OCI-LY3 (cell line): ENCODE measurements at regions not wholly inside any gene's neighbourhood (a gene's known extent, or its start where the extent isn't known, plus 50 kb on each side); places are given as distances from the start of the nearest gene placed in this dataset.

Experiments
- H2AFZ ChIP-seq: fragments of 200-600, 300-600 bp; shearing (Covaris generic); 2 replicates; pipeline ENCODE4 v1.6.0; 2014; ENCODE audit warnings: antibody characterized with exemption, low read depth, low read length
- H3K27ac ChIP-seq: fragments of 200-600, 300-600 bp; sonication (generic); 2 replicates; pipeline ENCODE4 v1.5.1; 2014; ENCODE audit warnings: mild to moderate bottlenecking, low read length, moderate library complexity, mixed read lengths
- H3K27me3 ChIP-seq: fragments of 200-600, 300-600 bp; sonication (generic); 2 replicates; pipeline ENCODE4 v1.6.1; 2014; ENCODE audit warnings: low read depth, low read length, mixed read lengths
- H3K36me3 ChIP-seq: fragments of 200-600, 300-600 bp; sonication (generic); replicated peaks from 2 replicates; pipeline ENCODE3; 2014; ENCODE audit warnings: low read depth, low read length, mixed read lengths
- H3K4me1 ChIP-seq: fragments of 300-600, 200-600 bp; sonication (generic); 2 replicates; pipeline ENCODE4 v1.6.1; 2014; ENCODE audit warnings: low read length, mixed read lengths
- H3K4me2 ChIP-seq: fragments of 200-600, 300-600 bp; sonication (generic); 2 replicates; pipeline ENCODE4 v1.6.1; 2014; ENCODE audit warnings: low read length, mixed read lengths
- H3K4me3 ChIP-seq: fragments of 300-600, 200-600 bp; sonication (generic); 2 replicates; pipeline ENCODE4 v1.5.1; 2014; ENCODE audit warnings: antibody characterized with exemption, mild to moderate bottlenecking, low read length, moderate library complexity
- H3K79me2 ChIP-seq: fragments of 300-600, 200-600 bp; shearing (Covaris generic); 2 replicates; pipeline ENCODE4 v1.6.1; 2014; ENCODE audit warnings: mild to moderate bottlenecking, low read length, mixed read lengths
- H3K9ac ChIP-seq: fragments of 300-600, 200-600 bp; shearing (Covaris generic); 2 replicates; pipeline ENCODE4 v1.6.0; 2014; ENCODE audit warnings: mild to moderate bottlenecking, low read length, moderate library complexity
- H3K9me3 ChIP-seq: fragments of 200-600, 300-600 bp; shearing (Covaris generic); 2 replicates; pipeline ENCODE4 v1.6.1; 2014; ENCODE audit warnings: low read length, mixed read lengths; ENCODE audit not compliant: insufficient read depth
- H4K20me1 ChIP-seq: fragments of 200-600, 300-600 bp; sonication (generic); 2 replicates; pipeline ENCODE4 v1.6.1; 2016; ENCODE audit warnings: low read length, mixed read lengths; ENCODE audit not compliant: insufficient read depth
- EZH2phosphoT487 ChIP-seq: fragments of 200-600 bp; shearing (Covaris generic); IDR thresholded peaks from 2 replicates; pipeline ENCODE4 v1.6.1; 2018; ENCODE audit warnings: antibody characterized with exemption, mixed run types, low read depth
- TF ChIP-seq, protein P1 (sequence below): fragments of 200-600, 300-600 bp; sonication (generic); IDR thresholded peaks from 2 replicates; pipeline ENCODE4 v1.5.1; 2014; ENCODE audit warnings: antibody characterized with exemption, low read length, low read depth

- Histone ChIP-seq H3K27ac (no peak overlapping the region), H3K9me3 (no peaks in the 10 kb centered on the region), H3K4me1 (peaks cover 18% of the 10 kb centered on the region), H3K27me3 (no peaks in the 10 kb centered on the region), H3K4me3 (no peak overlapping the region), H3K9ac (no peak overlapping the region), H3K36me3 (no peaks in the 10 kb centered on the region), H2AFZ (no peak overlapping the region), H3K4me2 (no peak overlapping the region), H4K20me1 (no peaks in the 10 kb centered on the region), H3K79me2 (no peaks in the 10 kb centered on the region)
- TF ChIP-seq, protein P1, sequence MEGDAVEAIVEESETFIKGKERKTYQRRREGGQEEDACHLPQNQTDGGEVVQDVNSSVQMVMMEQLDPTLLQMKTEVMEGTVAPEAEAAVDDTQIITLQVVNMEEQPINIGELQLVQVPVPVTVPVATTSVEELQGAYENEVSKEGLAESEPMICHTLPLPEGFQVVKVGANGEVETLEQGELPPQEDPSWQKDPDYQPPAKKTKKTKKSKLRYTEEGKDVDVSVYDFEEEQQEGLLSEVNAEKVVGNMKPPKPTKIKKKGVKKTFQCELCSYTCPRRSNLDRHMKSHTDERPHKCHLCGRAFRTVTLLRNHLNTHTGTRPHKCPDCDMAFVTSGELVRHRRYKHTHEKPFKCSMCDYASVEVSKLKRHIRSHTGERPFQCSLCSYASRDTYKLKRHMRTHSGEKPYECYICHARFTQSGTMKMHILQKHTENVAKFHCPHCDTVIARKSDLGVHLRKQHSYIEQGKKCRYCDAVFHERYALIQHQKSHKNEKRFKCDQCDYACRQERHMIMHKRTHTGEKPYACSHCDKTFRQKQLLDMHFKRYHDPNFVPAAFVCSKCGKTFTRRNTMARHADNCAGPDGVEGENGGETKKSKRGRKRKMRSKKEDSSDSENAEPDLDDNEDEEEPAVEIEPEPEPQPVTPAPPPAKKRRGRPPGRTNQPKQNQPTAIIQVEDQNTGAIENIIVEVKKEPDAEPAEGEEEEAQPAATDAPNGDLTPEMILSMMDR: no peak
- no peak for TF ChIP-seq EZH2phosphoT487
Measured at GRCh38 chr5:23001120-23001519, 148.0 kb upstream of the CDH12 start.

- H2AFZ ChIP-seq: no peak overlapping the region
Measured at GRCh38 chr5:22998774-22999173, 145.6 kb upstream of the CDH12 start.

DNA sequence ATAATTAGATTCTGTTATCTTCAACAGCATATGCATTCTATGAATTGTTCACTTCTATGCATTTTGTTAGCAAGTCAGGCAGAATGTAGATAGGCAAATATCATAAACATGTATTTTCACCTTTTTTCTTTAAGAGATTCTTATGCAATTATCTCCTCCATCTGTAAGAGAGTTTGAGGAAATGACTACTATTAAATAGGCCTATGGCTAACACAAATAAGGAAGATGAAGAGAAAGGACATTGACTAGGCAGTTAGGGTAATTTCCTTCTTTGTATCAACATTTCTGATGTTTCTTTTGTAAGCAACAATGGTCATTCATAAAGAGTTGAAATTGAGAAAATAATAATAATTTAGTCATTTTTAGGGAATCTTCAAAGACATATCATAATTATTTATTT lies 145.2 kb upstream of the CDH12 start:
- TF ChIP-seq, protein P1: no peak
- TF ChIP-seq EZH2phosphoT487: no peak
- Histone ChIP-seq H4K20me1 (no peaks in the 10 kb centered on the region), H2AFZ (no peak overlapping the region), H3K4me1 (peaks cover 18% of the 10 kb centered on the region), H3K27ac (peak overlapping the region; percentile 19), H3K9ac (no peak overlapping the region), H3K79me2 (no peaks in the 10 kb centered on the region), H3K36me3 (no peaks in the 10 kb centered on the region), H3K9me3 (no peaks in the 10 kb centered on the region), H3K27me3 (no peaks in the 10 kb centered on the region), H3K4me3 (no peak overlapping the region), H3K4me2 (peak overlapping the region; percentile 27)

More at GRCh38 chr5:22998774-22999173, 145.6 kb upstream of the CDH12 start:
- peak overlapping the region; percentile 19; the same call in 1 of the 2 replicates for H3K27ac ChIP-seq
- H4K20me1 ChIP-seq: no peaks in the 10 kb centered on the region
- H3K4me3 ChIP-seq: no peak overlapping the region
- no peaks in the 10 kb centered on the region for H3K27me3 ChIP-seq
- no peaks in the 10 kb centered on the region for H3K9me3 ChIP-seq
- H3K4me2 ChIP-seq: peak overlapping the region; percentile 27
- TF ChIP-seq, protein P1: no peak
- no peak for TF ChIP-seq EZH2phosphoT487
- H3K9ac ChIP-seq: no peak overlapping the region
- H3K36me3 ChIP-seq: no peaks in the 10 kb centered on the region
- peaks cover 18% of the 10 kb centered on the region for H3K4me1 ChIP-seq
- H3K79me2 ChIP-seq: no peaks in the 10 kb centered on the region

GRCh38 chr5:22988937-22989336 lies 135.8 kb upstream of the CDH12 start:
- no peak overlapping the region for H3K4me2 ChIP-seq
- no peaks in the 10 kb centered on the region for H3K36me3 ChIP-seq
- no peak overlapping the region for H3K27ac ChIP-seq
- no peaks in the 10 kb centered on the region for H4K20me1 ChIP-seq
- no peak overlapping the region for H3K9ac ChIP-seq
- H3K4me3 ChIP-seq: no peak overlapping the region
- H3K79me2 ChIP-seq: no peaks in the 10 kb centered on the region
- H3K27me3 ChIP-seq: no peaks in the 10 kb centered on the region
- no peaks in the 10 kb centered on the region for H3K4me1 ChIP-seq
- no peak overlapping the region for H2AFZ ChIP-seq
- no peaks in the 10 kb centered on the region for H3K9me3 ChIP-seq
- TF ChIP-seq, protein P1: no peak
- no peak for TF ChIP-seq EZH2phosphoT487
